GM10266 (cell line): ENCODE measurements at regions not wholly inside any gene's neighbourhood (a gene's known extent, or its start where the extent isn't known, plus 50 kb on each side); places are given as distances from the start of the nearest gene placed in this dataset.

Experiments used
- DNase-seq: peaks from one replicate; pipeline ENCODE4 v3.0.0; 2012; ENCODE audit errors: extremely low spot score
- TF ChIP-seq, protein P1 (sequence below): IDR thresholded peaks from 2 replicates; pipeline ENCODE4 v1.5.1; 2012; ENCODE audit warnings: mild to moderate bottlenecking, low read depth; ENCODE audit not compliant: control insufficient read depth, insufficient read depth; ENCODE audit errors: missing control alignments

- no peak for DNase-seq
- TF ChIP-seq, protein P1, sequence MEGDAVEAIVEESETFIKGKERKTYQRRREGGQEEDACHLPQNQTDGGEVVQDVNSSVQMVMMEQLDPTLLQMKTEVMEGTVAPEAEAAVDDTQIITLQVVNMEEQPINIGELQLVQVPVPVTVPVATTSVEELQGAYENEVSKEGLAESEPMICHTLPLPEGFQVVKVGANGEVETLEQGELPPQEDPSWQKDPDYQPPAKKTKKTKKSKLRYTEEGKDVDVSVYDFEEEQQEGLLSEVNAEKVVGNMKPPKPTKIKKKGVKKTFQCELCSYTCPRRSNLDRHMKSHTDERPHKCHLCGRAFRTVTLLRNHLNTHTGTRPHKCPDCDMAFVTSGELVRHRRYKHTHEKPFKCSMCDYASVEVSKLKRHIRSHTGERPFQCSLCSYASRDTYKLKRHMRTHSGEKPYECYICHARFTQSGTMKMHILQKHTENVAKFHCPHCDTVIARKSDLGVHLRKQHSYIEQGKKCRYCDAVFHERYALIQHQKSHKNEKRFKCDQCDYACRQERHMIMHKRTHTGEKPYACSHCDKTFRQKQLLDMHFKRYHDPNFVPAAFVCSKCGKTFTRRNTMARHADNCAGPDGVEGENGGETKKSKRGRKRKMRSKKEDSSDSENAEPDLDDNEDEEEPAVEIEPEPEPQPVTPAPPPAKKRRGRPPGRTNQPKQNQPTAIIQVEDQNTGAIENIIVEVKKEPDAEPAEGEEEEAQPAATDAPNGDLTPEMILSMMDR = no peak
Observed at GRCh38 chr2:66813976-66814375, 379.1 kb downstream of the MEIS1 start.

DNA sequence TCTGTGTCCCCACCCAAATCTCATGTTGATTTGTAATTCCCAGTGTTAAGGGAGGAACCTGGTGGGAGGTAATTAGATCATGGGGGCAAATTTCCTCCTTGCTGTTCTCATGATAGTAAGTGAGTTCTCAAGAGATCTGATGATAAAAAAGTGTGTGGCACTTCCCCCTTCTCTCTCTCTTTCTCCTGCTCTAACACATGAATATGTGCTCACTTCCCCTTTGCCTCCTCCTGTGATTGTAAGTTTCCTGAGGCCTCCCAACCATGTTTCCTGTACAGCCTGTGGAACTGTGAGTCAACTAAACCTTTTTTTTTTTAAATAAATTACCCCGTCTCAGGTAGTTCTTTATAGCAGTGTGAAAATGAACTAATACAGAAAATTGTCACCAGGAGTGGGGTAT is 380.0 kb downstream of the MEIS1 start:
- DNase-seq = no peak
- TF ChIP-seq, protein P1 = no peak

DNA sequence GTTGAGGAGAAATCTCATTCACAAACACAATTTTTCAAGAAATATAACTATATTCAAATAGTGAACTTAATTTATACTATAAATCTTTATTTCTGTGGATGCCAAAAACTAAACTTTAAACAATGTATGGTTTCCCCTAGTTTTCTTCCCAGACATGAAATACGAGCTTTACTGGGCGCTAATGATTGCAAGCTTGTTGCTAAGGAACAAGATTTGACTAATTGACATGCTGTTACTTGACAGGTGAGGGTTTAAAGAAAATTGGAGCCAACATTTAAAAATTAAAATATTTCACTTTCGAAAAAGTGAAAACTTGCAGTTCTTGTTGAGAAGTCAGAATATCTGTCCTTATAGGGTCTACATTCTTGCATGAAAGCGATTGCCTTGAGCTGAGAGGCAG is 381.0 kb downstream of the MEIS1 start:
- TF ChIP-seq, protein P1 = no peak
- no peak for DNase-seq

DNA sequence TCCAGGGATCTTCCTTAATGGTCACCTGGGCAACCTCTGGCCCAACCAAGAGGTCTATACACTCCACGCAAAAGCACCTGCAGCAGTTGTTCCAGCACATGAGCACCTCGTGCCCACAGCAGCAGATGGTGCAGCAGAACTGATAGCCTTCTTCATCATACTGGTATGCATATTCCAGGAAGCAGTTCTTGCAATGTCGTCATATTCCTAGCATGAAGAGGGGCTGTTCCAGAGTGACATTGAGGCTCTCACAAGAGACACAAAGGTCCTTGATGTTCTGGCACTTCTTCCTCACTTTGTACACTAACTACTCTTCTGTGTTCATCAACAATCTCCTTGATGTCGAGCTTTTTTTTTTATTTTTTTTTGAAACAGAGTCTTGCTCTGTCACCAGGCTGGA is 386.2 kb downstream of the MEIS1 start:
- DNase-seq = no peak
- TF ChIP-seq, protein P1 = no peak

GRCh38 chr2:66822186-66822585 is 387.3 kb downstream of the MEIS1 start:
- TF ChIP-seq, protein P1 = no peak
- no peak for DNase-seq

- DNase-seq = no peak
- TF ChIP-seq, protein P1 = no peak
Observed at GRCh38 chr2:66824926-66825325, 390.0 kb downstream of the MEIS1 start.

DNA sequence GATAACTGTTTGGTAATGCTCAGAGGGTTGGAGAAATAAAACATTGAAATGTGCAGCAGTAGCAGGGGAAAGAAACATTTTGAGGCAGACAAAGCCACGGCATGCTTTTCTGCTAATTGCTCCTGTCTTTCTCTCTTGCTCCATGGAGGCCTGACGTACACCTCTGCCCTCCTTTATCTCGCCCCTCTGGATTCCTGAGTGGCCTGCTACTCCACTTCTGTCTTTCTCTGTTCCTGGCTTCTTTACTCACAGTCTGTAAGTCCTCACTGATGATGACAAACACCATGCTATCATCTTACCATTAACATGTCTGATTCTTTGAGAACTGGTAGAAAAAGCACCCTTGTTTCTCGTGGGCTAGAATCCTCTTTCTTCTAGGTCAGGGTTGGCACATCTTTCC is 392.9 kb downstream of the MEIS1 start:
- DNase-seq = no peak
- TF ChIP-seq, protein P1 = no peak

- no peak for DNase-seq
- TF ChIP-seq, protein P1 = no peak
Observed at GRCh38 chr2:66828876-66829275, 394.0 kb downstream of the MEIS1 start.
